Thyroid gland (tissue), 4 donors: ENCODE measurements at regions not wholly inside any gene's neighbourhood (a gene's known extent, or its start where the extent isn't known, plus 50 kb on each side); places are given as distances from the start of the nearest gene placed in this dataset.

ENCODE experiments used
- POLR2A ChIP-seq, 2 donors: fragments of 450-650 bp; IDR thresholded peaks; one replicate each; pipeline ENCODE4 v1.6.1; 2017; ENCODE audit warnings: antibody characterized with exemption in 2 of 2, mild to moderate bottlenecking in 2 of 2, moderate library complexity in 1 of 2
- TF ChIP-seq, protein P1 (sequence below), 6 experiments: fragments of 200-600 bp in 3 of 6; fragments of 450-650 bp in 3 of 6; sonication (generic) in 3 of 6; IDR thresholded peaks; one replicate each; pipeline ENCODE4 v1.5.1; 2016 to 2019; ENCODE audit warnings: antibody characterized with exemption in 6 of 6, mild to moderate bottlenecking in 2 of 6, inconsistent platforms in 1 of 6, moderate library complexity in 1 of 6

DNA sequence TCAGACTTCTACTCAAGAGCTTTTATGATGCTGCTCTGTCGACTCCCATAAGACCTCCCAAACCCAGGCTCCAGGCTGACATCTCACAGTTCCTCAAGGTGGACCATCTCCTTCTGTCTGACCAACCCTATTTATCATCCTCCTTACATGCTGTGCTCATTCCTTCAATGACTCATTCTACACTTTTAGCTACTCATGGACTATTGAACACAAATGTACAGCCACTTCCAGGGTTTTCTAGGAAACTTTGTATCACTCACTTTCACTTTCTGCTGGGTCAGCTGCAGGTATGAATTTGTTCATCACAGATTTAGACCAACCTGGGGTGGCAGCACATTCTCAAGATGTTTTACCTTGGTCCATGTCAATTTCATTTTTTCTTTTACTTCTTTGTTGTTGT, 162.4 kb upstream of the FAM20A start:
- TF ChIP-seq, protein P1, sequence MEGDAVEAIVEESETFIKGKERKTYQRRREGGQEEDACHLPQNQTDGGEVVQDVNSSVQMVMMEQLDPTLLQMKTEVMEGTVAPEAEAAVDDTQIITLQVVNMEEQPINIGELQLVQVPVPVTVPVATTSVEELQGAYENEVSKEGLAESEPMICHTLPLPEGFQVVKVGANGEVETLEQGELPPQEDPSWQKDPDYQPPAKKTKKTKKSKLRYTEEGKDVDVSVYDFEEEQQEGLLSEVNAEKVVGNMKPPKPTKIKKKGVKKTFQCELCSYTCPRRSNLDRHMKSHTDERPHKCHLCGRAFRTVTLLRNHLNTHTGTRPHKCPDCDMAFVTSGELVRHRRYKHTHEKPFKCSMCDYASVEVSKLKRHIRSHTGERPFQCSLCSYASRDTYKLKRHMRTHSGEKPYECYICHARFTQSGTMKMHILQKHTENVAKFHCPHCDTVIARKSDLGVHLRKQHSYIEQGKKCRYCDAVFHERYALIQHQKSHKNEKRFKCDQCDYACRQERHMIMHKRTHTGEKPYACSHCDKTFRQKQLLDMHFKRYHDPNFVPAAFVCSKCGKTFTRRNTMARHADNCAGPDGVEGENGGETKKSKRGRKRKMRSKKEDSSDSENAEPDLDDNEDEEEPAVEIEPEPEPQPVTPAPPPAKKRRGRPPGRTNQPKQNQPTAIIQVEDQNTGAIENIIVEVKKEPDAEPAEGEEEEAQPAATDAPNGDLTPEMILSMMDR (IDR thresholded peaks at IDR 0.05), result no peak
- TF ChIP-seq POLR2A (IDR thresholded peaks at IDR 0.05), result no peak
